C4-2B (cell line): ENCODE measurements at regions not wholly inside any gene's neighbourhood (a gene's known extent, or its start where the extent isn't known, plus 50 kb on each side); places are given as distances from the start of the nearest gene placed in this dataset.

Source experiments
- ZFX ChIP-seq: fragments of 450-650 bp; IDR thresholded peaks from 2 replicates; pipeline ENCODE4 v1.6.1; 2017
- TF ChIP-seq, protein P1 (sequence below): fragments of 450-650 bp; conservative IDR thresholded peaks from 2 replicates; pipeline ENCODE4 v1.5.1; 2017; ENCODE audit warnings: mild to moderate bottlenecking

DNA sequence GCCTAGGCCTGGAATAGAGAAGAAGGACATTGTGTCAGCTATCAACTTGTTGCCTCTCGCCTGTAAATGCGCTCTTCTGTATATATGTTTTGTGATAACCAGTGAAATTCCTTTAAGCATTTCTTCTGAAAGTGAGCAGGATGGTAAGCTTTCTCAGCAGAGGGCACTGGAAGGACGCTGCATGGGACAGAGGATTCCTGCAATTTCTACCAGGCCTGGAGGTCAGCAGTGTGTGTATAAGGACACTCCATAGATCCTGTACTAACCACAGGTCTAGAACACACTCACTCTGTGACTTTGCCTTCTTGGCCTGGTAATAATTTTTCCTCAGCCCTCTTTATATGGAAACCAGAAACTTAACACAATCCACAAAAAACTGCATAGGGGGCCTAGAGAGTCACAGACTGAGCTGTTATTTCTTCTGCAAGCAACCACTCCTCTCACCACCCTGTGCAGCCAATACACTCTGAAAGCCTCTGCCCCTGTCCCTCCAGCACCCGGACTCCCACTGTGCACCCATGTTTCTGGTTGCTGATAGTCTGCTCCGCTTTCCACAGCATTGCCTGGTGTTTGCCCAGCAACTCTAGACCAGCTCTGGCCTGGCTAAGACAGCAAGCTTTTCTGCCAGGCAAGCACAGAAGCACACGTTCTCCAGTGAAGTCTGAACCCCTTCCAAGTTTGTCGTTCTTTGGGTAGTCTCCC, 94.0 kb upstream of the RMST start:
- TF ChIP-seq, protein P1, sequence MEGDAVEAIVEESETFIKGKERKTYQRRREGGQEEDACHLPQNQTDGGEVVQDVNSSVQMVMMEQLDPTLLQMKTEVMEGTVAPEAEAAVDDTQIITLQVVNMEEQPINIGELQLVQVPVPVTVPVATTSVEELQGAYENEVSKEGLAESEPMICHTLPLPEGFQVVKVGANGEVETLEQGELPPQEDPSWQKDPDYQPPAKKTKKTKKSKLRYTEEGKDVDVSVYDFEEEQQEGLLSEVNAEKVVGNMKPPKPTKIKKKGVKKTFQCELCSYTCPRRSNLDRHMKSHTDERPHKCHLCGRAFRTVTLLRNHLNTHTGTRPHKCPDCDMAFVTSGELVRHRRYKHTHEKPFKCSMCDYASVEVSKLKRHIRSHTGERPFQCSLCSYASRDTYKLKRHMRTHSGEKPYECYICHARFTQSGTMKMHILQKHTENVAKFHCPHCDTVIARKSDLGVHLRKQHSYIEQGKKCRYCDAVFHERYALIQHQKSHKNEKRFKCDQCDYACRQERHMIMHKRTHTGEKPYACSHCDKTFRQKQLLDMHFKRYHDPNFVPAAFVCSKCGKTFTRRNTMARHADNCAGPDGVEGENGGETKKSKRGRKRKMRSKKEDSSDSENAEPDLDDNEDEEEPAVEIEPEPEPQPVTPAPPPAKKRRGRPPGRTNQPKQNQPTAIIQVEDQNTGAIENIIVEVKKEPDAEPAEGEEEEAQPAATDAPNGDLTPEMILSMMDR, result no peak
- no peak for TF ChIP-seq ZFX
